CD4-positive, CD25-positive, alpha-beta regulatory T cell (primary cell): ENCODE measurements at regions not wholly inside any gene's neighbourhood (a gene's known extent, or its start where the extent isn't known, plus 50 kb on each side); places are given as distances from the start of the nearest gene placed in this dataset.

Experiments
- ATAC-seq, 2 donors: fragments of 150-1000 bp; cut with Tn5 transposase; one replicate each; pipeline ENCODE4 v1.10.0; 2021; ENCODE audit warnings: low read depth in 2 of 2, moderate number of reproducible peaks in 2 of 2, moderate library complexity in 1 of 2
- DNase-seq, 3 donors: peaks; one replicate each; pipeline versions ENCODE4 v3.0.0 to v3.0.0-alpha.2; 2012 to 2022; ENCODE audit warnings: mixed read lengths in 1 of 3
- H3K27ac ChIP-seq: one replicate; pipeline ENCODE4 v1.7.0; 2013; ENCODE audit warnings: mild to moderate bottlenecking, low read length; ENCODE audit not compliant: insufficient read depth, poor library complexity, severe bottlenecking
- H3K27me3 ChIP-seq: one replicate; pipeline ENCODE4 v1.7.0; 2013; ENCODE audit warnings: low read length; ENCODE audit not compliant: control insufficient read depth, insufficient read depth
- H3K36me3 ChIP-seq: one replicate; pipeline ENCODE4 v1.7.0; 2013; ENCODE audit warnings: mild to moderate bottlenecking, low read length, moderate library complexity; ENCODE audit not compliant: control insufficient read depth, insufficient read depth
- H3K4me1 ChIP-seq: 2 replicates; pipeline ENCODE4 v1.7.0; 2013; ENCODE audit warnings: mild to moderate bottlenecking, low read length; ENCODE audit not compliant: insufficient read depth, control insufficient read depth, poor library complexity, severe bottlenecking
- H3K4me3 ChIP-seq: one replicate; pipeline ENCODE4 v1.7.0; 2013; ENCODE audit warnings: low read depth, mild to moderate bottlenecking, low read length, moderate library complexity
- H3K9me3 ChIP-seq, 2 experiments: 1 replicate in 1 of 2; 2 replicates in 1 of 2; pipeline ENCODE4 v1.7.0; 2013; ENCODE audit warnings: low read length in 2 of 2, mild to moderate bottlenecking in 1 of 2, moderate library complexity in 1 of 2; ENCODE audit not compliant: control insufficient read depth in 2 of 2
- H3K27ac Mint-ChIP-seq, 3 donors: one replicate each; pipeline ENCODE4 v1.8.0; 2020 to 2022; ENCODE audit warnings: mild to moderate bottlenecking in 3 of 3, mixed read lengths in 3 of 3, moderate library complexity in 2 of 3
- H3K27me3 Mint-ChIP-seq: one replicate; pipeline ENCODE4 v1.8.0; 2022; ENCODE audit warnings: mild to moderate bottlenecking, mixed read lengths
- H3K36me3 Mint-ChIP-seq: one replicate; pipeline ENCODE4 v1.8.0; 2020; ENCODE audit warnings: mixed read lengths
- H3K4me1 Mint-ChIP-seq, 4 donors: one replicate each; pipeline ENCODE4 v1.8.0; 2020 to 2022; ENCODE audit warnings: mixed read lengths in 4 of 4, mild to moderate bottlenecking in 1 of 4
- H3K4me3 Mint-ChIP-seq, 4 donors: one replicate each; pipeline ENCODE4 v1.8.0; 2020 to 2022; ENCODE audit warnings: mild to moderate bottlenecking in 4 of 4, mixed read lengths in 4 of 4, moderate library complexity in 3 of 4
- H3K9me3 Mint-ChIP-seq, 7 donors: one replicate each; pipeline ENCODE4 v1.8.0; 2020 to 2022; ENCODE audit warnings: mixed read lengths in 7 of 7, mild to moderate bottlenecking in 3 of 7, moderate library complexity in 2 of 7

DNA sequence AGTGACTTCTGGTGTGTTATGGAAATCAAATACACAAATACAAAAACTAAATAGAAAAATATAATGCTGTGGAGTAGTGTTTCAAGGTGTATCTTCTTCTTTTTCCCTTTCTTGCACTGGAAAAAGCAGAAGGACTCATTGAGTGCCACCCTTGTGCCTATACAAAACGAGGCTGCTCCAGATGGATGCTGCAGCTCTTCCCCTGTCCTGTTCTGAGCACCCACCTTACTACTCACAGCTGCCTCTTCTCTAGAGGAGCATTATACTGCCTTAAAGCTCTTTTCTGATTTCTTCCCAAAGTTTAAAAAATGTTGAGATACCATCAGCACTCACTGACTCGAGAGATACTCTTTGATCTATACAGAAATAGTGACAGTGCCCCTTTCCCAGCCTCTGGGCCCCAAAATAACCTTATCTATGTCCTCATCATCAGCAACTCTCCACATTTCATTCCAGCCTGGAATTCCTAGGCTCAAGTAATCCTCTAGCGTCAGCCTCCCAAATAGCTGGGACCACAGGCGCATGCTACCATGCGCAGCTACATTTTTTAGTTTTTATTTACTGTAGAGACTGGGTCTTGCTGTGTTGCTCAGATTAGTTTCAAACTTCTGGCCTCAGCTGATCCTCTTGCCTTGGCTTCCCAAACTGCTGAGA lies 1356.1 kb upstream of the NRXN1 start:
- Mint-ChIP-seq H3K9me3 (peaks cover 0 to 15% (median 4%) of the 10 kb centered on the region in 7 donors), H3K27me3 (no peaks in the 10 kb centered on the region), H3K27ac (no peak overlapping the region), H3K4me1 (no peaks in the 10 kb centered on the region), H3K4me3 (no peak overlapping the region), H3K36me3 (no peaks in the 10 kb centered on the region)
- DNase-seq (no peak), ATAC-seq (no peak)
- Histone ChIP-seq H3K27me3 (no peaks in the 10 kb centered on the region), H3K4me1 (no peaks in the 10 kb centered on the region), H3K36me3 (no peaks in the 10 kb centered on the region), H3K27ac (no peak overlapping the region), H3K4me3 (no peak overlapping the region), H3K9me3 (no peaks in the 10 kb centered on the region)

DNA sequence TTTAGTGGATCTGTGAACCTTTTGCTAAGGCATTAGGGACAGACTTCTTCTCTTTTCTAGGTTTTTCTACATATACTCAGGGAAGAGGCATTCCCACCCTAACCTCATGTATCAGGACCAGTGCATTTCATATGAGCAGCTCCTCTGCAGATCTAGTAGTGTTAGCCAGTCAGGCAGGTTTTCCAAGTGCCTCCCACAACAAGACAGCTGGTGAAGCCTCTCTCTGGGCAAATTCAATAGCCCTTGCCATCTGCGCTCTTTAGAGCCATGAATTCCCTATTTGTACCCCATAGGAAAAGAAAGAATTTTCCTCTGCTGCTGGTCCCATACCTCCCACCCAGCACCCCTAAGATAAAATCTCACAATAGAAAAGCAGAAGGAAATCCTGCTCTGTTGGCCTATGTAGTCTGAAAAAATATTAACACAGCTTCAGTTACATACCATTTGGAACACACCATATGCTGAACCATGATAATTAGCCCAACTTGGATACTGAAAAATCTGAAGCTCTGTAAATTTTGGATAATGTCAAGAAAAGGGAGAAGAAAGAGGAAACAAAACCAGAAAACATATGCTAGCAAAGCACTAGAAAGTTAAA lies 1354.6 kb upstream of the NRXN1 start:
- H3K4me3 Mint-ChIP-seq = no peak overlapping the region
- Histone ChIP-seq H3K9me3 (peaks cover 0 to 2% of the 10 kb centered on the region in 2 experiments), H3K4me3 (no peak overlapping the region), H3K4me1 (no peaks in the 10 kb centered on the region), H3K27ac (no peak overlapping the region), H3K27me3 (no peaks in the 10 kb centered on the region), H3K36me3 (no peaks in the 10 kb centered on the region)
- no peaks in the 10 kb centered on the region for H3K27me3 Mint-ChIP-seq
- ATAC-seq = no peak
- no peak overlapping the region for H3K27ac Mint-ChIP-seq
- no peak for DNase-seq
- peaks cover 0 to 14% (median 4%) of the 10 kb centered on the region in 7 donors for H3K9me3 Mint-ChIP-seq
- H3K36me3 Mint-ChIP-seq = no peaks in the 10 kb centered on the region
- no peaks in the 10 kb centered on the region for H3K4me1 Mint-ChIP-seq

DNA sequence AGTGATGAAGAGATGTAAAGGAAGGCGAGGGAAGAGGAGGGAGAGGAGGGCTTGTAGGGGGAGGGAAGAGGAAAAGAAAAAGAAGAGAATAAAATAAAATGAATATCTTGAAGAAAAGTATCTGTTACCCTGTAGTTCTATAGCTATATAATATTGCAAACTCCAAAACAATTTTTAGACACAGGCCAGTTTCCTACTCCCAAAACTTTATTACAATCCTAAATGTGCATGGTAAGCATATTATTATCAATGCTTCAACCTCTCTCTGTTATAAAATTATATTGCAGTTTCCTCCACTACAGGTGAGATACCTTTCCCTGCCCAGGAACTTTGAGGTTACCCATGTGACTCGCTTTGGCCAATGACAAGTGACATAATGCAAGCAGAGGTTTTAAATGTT lies 1351.6 kb upstream of the NRXN1 start:
- Histone ChIP-seq H3K27ac (no peak overlapping the region), H3K9me3 (peaks cover 0 to 2% of the 10 kb centered on the region in 2 experiments), H3K27me3 (no peaks in the 10 kb centered on the region), H3K4me3 (no peak overlapping the region), H3K36me3 (no peaks in the 10 kb centered on the region), H3K4me1 (no peaks in the 10 kb centered on the region)
- H3K9me3 Mint-ChIP-seq = peaks cover 0 to 20% (median 6%) of the 10 kb centered on the region in 7 donors
- H3K4me1 Mint-ChIP-seq = no peaks in the 10 kb centered on the region
- no peaks in the 10 kb centered on the region for H3K36me3 Mint-ChIP-seq
- H3K4me3 Mint-ChIP-seq = no peak overlapping the region
- H3K27me3 Mint-ChIP-seq = no peaks in the 10 kb centered on the region
- H3K27ac Mint-ChIP-seq = no peak overlapping the region
- DNase-seq (no peak), ATAC-seq (no peak)

DNA sequence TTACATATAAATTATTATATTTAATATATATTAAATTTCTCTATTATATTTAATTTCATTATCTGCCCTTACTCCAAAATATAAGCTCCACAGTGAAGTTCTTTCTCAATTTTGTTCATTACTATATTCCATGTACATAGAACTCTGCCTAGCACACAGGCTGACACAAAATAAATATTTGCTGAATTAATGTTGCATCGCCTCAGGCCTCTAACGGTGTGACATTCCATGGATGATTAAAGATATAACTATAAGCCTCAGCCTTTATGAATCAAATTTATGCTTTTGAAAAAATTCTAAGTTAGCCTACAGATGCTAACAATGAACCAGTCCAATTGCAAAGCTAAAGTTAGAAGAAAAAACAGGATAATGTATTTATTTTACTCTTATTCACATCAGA lies 1337.2 kb upstream of the NRXN1 start:
- H3K36me3 ChIP-seq = no peaks in the 10 kb centered on the region
- Mint-ChIP-seq H3K27me3 (no peaks in the 10 kb centered on the region), H3K4me3 (no peak overlapping the region), H3K4me1 (no peaks in the 10 kb centered on the region), H3K27ac (no peak overlapping the region), H3K9me3 (peaks cover 2 to 14% (median 5%) of the 10 kb centered on the region in 7 donors), H3K36me3 (no peaks in the 10 kb centered on the region)
- no peak overlapping the region for H3K4me3 ChIP-seq
- no peaks in the 10 kb centered on the region for H3K4me1 ChIP-seq
- no peak for DNase-seq
- no peak overlapping the region for H3K27ac ChIP-seq
- peaks cover 0 to 9% of the 10 kb centered on the region in 2 experiments for H3K9me3 ChIP-seq
- no peaks in the 10 kb centered on the region for H3K27me3 ChIP-seq
- no peak for ATAC-seq

DNA sequence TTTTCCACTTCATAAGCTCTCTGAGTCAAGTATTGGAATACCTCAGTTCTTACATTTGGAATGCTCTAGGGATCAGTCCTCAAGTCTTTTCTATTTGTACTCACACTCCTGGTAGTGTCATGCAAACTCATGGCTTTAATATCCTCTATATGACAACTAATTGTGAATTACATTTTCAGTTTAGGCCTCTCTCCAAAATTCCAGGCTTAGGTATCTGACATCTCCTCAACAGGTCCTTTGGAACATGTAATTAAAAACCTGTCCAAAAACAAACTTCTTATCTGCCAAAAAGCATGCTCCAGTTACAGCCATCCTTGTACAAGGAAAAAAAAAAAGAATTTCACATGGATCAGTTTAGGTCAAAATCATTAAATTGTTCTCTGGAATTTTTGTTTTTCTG lies 1336.2 kb upstream of the NRXN1 start:
- Mint-ChIP-seq H3K4me3 (no peak overlapping the region), H3K4me1 (no peaks in the 10 kb centered on the region), H3K9me3 (peaks cover 2 to 15% (median 5%) of the 10 kb centered on the region in 7 donors), H3K27ac (no peak overlapping the region), H3K27me3 (no peaks in the 10 kb centered on the region), H3K36me3 (no peaks in the 10 kb centered on the region)
- Histone ChIP-seq H3K36me3 (no peaks in the 10 kb centered on the region), H3K4me3 (no peak overlapping the region), H3K27ac (no peak overlapping the region), H3K27me3 (no peaks in the 10 kb centered on the region), H3K9me3 (peaks cover 0 to 12% of the 10 kb centered on the region in 2 experiments), H3K4me1 (no peaks in the 10 kb centered on the region)
- DNase-seq (no peak), ATAC-seq (no peak)

DNA sequence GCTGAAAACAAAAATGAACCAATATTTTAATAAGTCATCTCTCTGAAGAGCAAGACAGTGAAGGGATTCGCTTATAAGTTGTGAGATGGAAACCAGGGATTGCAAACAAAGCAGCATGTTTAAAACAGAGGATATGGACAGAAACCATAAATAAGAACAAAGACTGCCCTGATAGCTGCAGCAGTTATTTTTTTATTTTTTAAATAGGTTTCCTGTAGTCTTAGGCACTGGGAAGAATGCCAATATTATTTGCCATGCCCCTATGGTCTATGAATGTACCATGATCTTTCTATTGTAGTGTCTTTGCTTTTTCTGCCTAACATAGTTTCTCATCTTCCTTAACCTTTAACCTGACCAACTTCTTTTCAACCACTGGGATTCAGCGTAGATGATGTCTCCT lies 1334.0 kb upstream of the NRXN1 start:
- ATAC-seq (no peak), DNase-seq (no peak)
- no peaks in the 10 kb centered on the region for H3K4me1 ChIP-seq
- H3K27me3 ChIP-seq = no peaks in the 10 kb centered on the region
- H3K4me1 Mint-ChIP-seq = no peaks in the 10 kb centered on the region
- H3K27ac Mint-ChIP-seq = no peak overlapping the region
- no peak overlapping the region for H3K4me3 ChIP-seq
- H3K36me3 ChIP-seq = no peaks in the 10 kb centered on the region
- no peak overlapping the region for H3K4me3 Mint-ChIP-seq
- H3K27ac ChIP-seq = no peak overlapping the region
- H3K36me3 Mint-ChIP-seq = no peaks in the 10 kb centered on the region
- H3K9me3 Mint-ChIP-seq = peaks cover 0 to 15% (median 3%) of the 10 kb centered on the region in 7 donors
- no peaks in the 10 kb centered on the region for H3K27me3 Mint-ChIP-seq
- H3K9me3 ChIP-seq = peaks cover 0 to 12% of the 10 kb centered on the region in 2 experiments

DNA sequence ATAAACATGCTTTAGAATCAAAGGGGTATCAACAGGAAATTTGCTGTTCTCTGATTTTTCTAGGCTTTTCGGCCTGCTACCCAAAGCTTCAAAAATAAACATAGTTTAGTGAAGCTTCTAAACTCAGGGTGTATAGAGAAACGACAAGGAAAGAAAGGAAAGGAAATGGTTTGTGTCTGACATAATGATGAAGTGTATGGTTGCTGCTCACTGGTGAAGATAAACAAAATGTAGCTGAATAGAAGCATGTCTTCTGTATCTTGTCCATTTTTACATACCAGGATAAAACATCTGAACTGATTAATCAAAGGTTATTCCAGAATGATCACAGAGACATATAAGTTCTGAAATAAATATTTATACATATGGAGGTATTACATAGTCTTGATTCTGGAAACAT lies 1324.6 kb upstream of the NRXN1 start:
- H3K9me3 Mint-ChIP-seq = peaks cover 3 to 17% (median 8%) of the 10 kb centered on the region in 7 donors
- Histone ChIP-seq H3K4me1 (no peaks in the 10 kb centered on the region), H3K9me3 (no peaks in the 10 kb centered on the region), H3K36me3 (no peaks in the 10 kb centered on the region), H3K27me3 (no peaks in the 10 kb centered on the region), H3K4me3 (no peak overlapping the region), H3K27ac (no peak overlapping the region)
- no peaks in the 10 kb centered on the region for H3K27me3 Mint-ChIP-seq
- H3K4me1 Mint-ChIP-seq = no peaks in the 10 kb centered on the region
- ATAC-seq (no peak), DNase-seq (no peak)
- H3K27ac Mint-ChIP-seq = no peak overlapping the region
- H3K36me3 Mint-ChIP-seq = no peaks in the 10 kb centered on the region
- H3K4me3 Mint-ChIP-seq = no peak overlapping the region

DNA sequence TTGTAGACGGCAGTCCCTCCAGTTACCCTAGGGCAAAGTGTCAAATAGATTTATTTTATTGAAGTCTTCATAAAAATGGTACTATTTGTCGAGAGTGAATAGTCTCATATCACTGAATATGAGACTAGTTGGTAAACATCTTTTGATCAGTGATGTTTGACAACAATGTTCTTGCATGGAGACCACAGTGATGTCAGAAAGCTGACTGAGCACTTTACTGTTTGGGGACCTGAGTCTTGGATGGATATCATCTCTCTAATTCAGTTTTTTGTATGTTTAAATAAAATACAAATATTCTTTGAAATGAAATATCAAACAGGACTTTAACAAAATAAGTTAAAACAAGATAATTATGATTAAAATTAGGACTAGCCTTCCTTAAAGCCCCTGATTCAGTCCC lies 1315.4 kb upstream of the NRXN1 start:
- no peak overlapping the region for H3K27ac Mint-ChIP-seq
- H3K4me1 ChIP-seq = no peaks in the 10 kb centered on the region
- no peaks in the 10 kb centered on the region for H3K36me3 Mint-ChIP-seq
- no peak for DNase-seq
- no peak overlapping the region for H3K4me3 ChIP-seq
- no peaks in the 10 kb centered on the region for H3K4me1 Mint-ChIP-seq
- H3K9me3 Mint-ChIP-seq = peaks cover 1 to 21% (median 5%) of the 10 kb centered on the region in 7 donors
- no peak overlapping the region for H3K4me3 Mint-ChIP-seq
- H3K27me3 ChIP-seq = no peaks in the 10 kb centered on the region
- H3K27me3 Mint-ChIP-seq = no peaks in the 10 kb centered on the region
- no peak overlapping the region for H3K27ac ChIP-seq
- H3K36me3 ChIP-seq = no peaks in the 10 kb centered on the region
- ATAC-seq = no peak
- peaks cover 1 to 5% of the 10 kb centered on the region in 2 experiments for H3K9me3 ChIP-seq
